Hepatocyte (in vitro differentiated cells): ENCODE measurements at regions not wholly inside any gene's neighbourhood (a gene's known extent, or its start where the extent isn't known, plus 50 kb on each side); places are given as distances from the start of the nearest gene placed in this dataset.
"Not testable (repeated sequence)": the region's sequence is repeated elsewhere in the genome, so short reads cannot be mapped to it uniquely, and the experiment has no call there.

Source experiments
- DNase-seq: peaks from one replicate; pipeline ENCODE4 v3.0.0-alpha.2; 2016; ENCODE audit warnings: low spot score
- H2AFZ ChIP-seq: fragments of 200-600 bp; sonication (generic); 2 replicates; pipeline ENCODE4 v1.6.0; 2016; ENCODE audit warnings: antibody characterized with exemption, mild to moderate bottlenecking
- H3K27ac ChIP-seq: fragments of 200-600 bp; sonication (generic); 2 replicates; pipeline ENCODE4 v1.5.1; 2016; ENCODE audit warnings: mild to moderate bottlenecking
- H3K27me3 ChIP-seq: fragments of 200-600 bp; sonication (generic); 2 replicates; pipeline ENCODE4 v1.6.1; 2016
- H3K36me3 ChIP-seq: fragments of 200-600 bp; sonication (generic); replicated peaks from 2 replicates; pipeline ENCODE4 v1.5.1; 2016; ENCODE audit warnings: low read depth; ENCODE audit not compliant: insufficient read depth
- H3K4me1 ChIP-seq: fragments of 200-600 bp; sonication (generic); 2 replicates; pipeline ENCODE4 v1.5.1; 2016; ENCODE audit warnings: mild to moderate bottlenecking, moderate library complexity; ENCODE audit not compliant: insufficient read depth
- H3K4me2 ChIP-seq: fragments of 200-600 bp; sonication (generic); 2 replicates; pipeline ENCODE4 v1.6.0; 2016
- H3K4me3 ChIP-seq: fragments of 200-600 bp; sonication (generic); 2 replicates; pipeline ENCODE4 v1.5.1; 2016; ENCODE audit warnings: mild to moderate bottlenecking
- H3K79me2 ChIP-seq: fragments of 200-600 bp; sonication (generic); 2 replicates; pipeline ENCODE4 v1.6.0; 2017; ENCODE audit warnings: mild to moderate bottlenecking
- H3K9me2 ChIP-seq: fragments of 200-600 bp; sonication (generic); replicated peaks from 2 replicates; pipeline ENCODE4 v1.6.0; 2017; ENCODE audit warnings: mild to moderate bottlenecking; ENCODE audit not compliant: insufficient read depth
- H3K9me3 ChIP-seq: fragments of 200-600 bp; sonication (generic); 2 replicates; pipeline ENCODE4 v1.5.1; 2016; ENCODE audit warnings: low read depth, mild to moderate bottlenecking
- H4K20me1 ChIP-seq: fragments of 200-600 bp; sonication (generic); 2 replicates; pipeline ENCODE4 v1.6.0; 2016; ENCODE audit warnings: mild to moderate bottlenecking; ENCODE audit not compliant: insufficient read depth, poor library complexity, severe bottlenecking
- EZH2 ChIP-seq: fragments of 200-600 bp; sonication (generic); IDR thresholded peaks from 2 replicates; pipeline ENCODE4 v1.6.1; 2016; ENCODE audit warnings: antibody characterized with exemption, mild to moderate bottlenecking, borderline replicate concordance
- EZH2phosphoT487 ChIP-seq: fragments of 200-600 bp; sonication (generic); IDR thresholded peaks from one replicate; pipeline ENCODE4 v1.6.1; 2018; ENCODE audit warnings: antibody characterized with exemption, mild to moderate bottlenecking, low read depth, moderate library complexity; ENCODE audit not compliant: unreplicated experiment, severe bottlenecking
- WGBS: methylation state at CpG from one replicate; pipeline ENCODE4 v1.1.6; 2016; ENCODE audit warnings: low lambda C conversion rate; ENCODE audit errors: missing lambda C conversion rate; 5-methylcytosine and 5-hydroxymethylcytosine counted together
- TF ChIP-seq, protein P1 (sequence below): fragments of 200-600 bp; sonication (generic); IDR thresholded peaks from 2 replicates; pipeline ENCODE4 v1.5.1; 2016; ENCODE audit warnings: antibody characterized with exemption, mild to moderate bottlenecking; ENCODE audit not compliant: poor library complexity

DNA sequence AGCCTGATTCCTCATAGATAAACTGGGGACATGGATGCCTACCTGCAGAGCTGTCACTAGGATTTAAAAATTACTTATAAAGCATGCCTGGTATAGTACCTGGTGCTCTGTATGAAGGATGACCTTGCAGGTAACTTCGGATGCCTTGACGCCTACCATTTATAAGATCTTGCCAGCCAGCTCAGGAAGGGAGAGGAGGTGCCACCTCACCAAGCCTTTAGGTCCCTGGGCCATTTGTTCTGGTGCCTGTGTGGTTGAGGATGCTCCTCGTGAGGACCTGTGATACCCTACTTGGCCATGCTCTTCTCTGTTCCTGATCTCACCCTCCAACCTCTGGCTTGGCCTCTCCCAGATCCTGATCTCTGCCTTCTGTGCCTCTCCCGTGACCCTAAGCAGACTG lies 85.2 kb downstream of the FDX1 start:
- no peak for DNase-seq
- Histone ChIP-seq H3K4me2 (no peak overlapping the region), H3K4me1 (peaks cover 12% of the 10 kb centered on the region), H3K9me2 (no peaks in the 10 kb centered on the region), H4K20me1 (no peaks in the 10 kb centered on the region), H3K9me3 (no peaks in the 10 kb centered on the region), H3K79me2 (no peaks in the 10 kb centered on the region), H3K36me3 (no peaks in the 10 kb centered on the region), H3K4me3 (no peak overlapping the region), H2AFZ (no peak overlapping the region), H3K27ac (no peak overlapping the region), H3K27me3 (no peaks in the 10 kb centered on the region)
- TF ChIP-seq, protein P1, sequence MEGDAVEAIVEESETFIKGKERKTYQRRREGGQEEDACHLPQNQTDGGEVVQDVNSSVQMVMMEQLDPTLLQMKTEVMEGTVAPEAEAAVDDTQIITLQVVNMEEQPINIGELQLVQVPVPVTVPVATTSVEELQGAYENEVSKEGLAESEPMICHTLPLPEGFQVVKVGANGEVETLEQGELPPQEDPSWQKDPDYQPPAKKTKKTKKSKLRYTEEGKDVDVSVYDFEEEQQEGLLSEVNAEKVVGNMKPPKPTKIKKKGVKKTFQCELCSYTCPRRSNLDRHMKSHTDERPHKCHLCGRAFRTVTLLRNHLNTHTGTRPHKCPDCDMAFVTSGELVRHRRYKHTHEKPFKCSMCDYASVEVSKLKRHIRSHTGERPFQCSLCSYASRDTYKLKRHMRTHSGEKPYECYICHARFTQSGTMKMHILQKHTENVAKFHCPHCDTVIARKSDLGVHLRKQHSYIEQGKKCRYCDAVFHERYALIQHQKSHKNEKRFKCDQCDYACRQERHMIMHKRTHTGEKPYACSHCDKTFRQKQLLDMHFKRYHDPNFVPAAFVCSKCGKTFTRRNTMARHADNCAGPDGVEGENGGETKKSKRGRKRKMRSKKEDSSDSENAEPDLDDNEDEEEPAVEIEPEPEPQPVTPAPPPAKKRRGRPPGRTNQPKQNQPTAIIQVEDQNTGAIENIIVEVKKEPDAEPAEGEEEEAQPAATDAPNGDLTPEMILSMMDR = no peak
- TF ChIP-seq EZH2 (no peak), EZH2phosphoT487 (no peak)
- WGBS = 93% methylated on average over 4 of the region's 4 CpGs

DNA sequence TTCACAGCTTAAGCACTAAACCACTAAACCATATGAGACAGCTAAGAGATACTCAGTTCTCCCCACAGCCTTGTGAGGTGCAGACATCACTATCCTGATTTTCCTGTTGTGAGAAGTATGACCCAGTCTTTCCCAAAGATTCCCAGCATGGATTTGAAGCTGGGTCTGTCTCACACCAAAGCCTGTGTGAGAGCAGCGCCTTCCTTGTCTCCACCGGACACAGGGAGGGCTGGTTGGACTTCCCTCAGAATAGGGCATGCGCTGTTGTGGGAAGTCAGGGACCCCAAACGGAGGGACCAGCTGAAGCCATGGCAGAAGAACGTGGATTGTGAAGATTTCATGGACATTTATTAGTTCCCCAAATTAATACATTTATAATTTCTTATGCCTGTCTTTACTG lies 87.6 kb downstream of the FDX1 start:
- H3K4me2 ChIP-seq, H2AFZ ChIP-seq, H3K79me2 ChIP-seq, H3K27me3 ChIP-seq, DNase-seq, H3K9me2 ChIP-seq, H3K9me3 ChIP-seq, H3K36me3 ChIP-seq, H3K27ac ChIP-seq, H4K20me1 ChIP-seq, H3K4me3 ChIP-seq: not testable (repeated sequence)
- 98% methylated on average over 5 of the region's 5 CpGs for WGBS
- H3K4me1 ChIP-seq = peaks cover 12% of the 10 kb centered on the region

GRCh38 chr11:110518809-110519514 lies 89.2 kb downstream of the FDX1 start:
- no peaks in the 10 kb centered on the region for H3K79me2 ChIP-seq
- no peaks in the 10 kb centered on the region for H3K9me3 ChIP-seq
- peaks cover 4% of the 10 kb centered on the region for H3K4me1 ChIP-seq
- TF ChIP-seq, protein P1 = no peak
- TF ChIP-seq EZH2 (no peak), EZH2phosphoT487 (no peak)
- no peaks in the 10 kb centered on the region for H3K9me2 ChIP-seq
- DNase-seq = no peak
- H3K27me3 ChIP-seq = no peaks in the 10 kb centered on the region
- H3K4me2 ChIP-seq = no peak overlapping the region
- H3K4me3 ChIP-seq = no peak overlapping the region
- WGBS = 87% methylated on average over 5 of the region's 5 CpGs
- no peak overlapping the region for H3K27ac ChIP-seq
- H2AFZ ChIP-seq = no peak overlapping the region
- H4K20me1 ChIP-seq = no peaks in the 10 kb centered on the region
- H3K36me3 ChIP-seq = no peaks in the 10 kb centered on the region

DNA sequence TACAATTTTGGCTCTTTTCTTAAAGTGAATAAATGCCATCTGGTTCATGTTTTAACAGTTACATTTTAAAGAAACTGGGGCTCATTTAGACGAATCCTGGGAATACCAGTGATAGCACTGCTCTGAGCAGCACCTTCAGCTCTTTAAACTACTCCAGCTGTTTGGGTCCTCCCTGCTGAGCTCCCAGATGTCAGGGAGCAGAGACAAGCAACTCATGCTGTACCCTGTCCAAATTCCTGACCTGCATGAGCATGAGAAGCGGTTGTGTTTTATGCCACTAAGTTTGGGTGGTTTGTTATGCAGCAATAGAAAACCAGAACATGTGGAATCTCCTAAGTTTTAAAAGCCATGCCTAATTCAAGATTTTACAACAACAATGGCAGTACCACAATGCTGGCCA lies 90.0 kb downstream of the FDX1 start:
- H3K4me3 ChIP-seq = no peak overlapping the region
- no peaks in the 10 kb centered on the region for H3K9me3 ChIP-seq
- H3K27me3 ChIP-seq = no peaks in the 10 kb centered on the region
- no peaks in the 10 kb centered on the region for H3K4me1 ChIP-seq
- 64% methylated on average over 2 of the region's 2 CpGs for WGBS
- no peak for DNase-seq
- no peaks in the 10 kb centered on the region for H3K79me2 ChIP-seq
- H2AFZ ChIP-seq = no peak overlapping the region
- no peak overlapping the region for H3K4me2 ChIP-seq
- no peak overlapping the region for H3K27ac ChIP-seq
- H3K36me3 ChIP-seq = no peaks in the 10 kb centered on the region
- H3K9me2 ChIP-seq = no peaks in the 10 kb centered on the region
- no peak for TF ChIP-seq EZH2phosphoT487
- TF ChIP-seq EZH2 = no peak
- TF ChIP-seq, protein P1 = no peak
- H4K20me1 ChIP-seq = no peaks in the 10 kb centered on the region
